Effector memory CD4-positive, alpha-beta T cell (primary cell): ENCODE measurements at regions not wholly inside any gene's neighbourhood (a gene's known extent, or its start where the extent isn't known, plus 50 kb on each side); places are given as distances from the start of the nearest gene placed in this dataset.

ENCODE experiments used
- DNase-seq, 3 donors: peaks; one replicate each; pipeline ENCODE4 v3.0.0-alpha.2; 2020
- H3K27ac ChIP-seq: 2 replicates; pipeline ENCODE4 v1.7.0; 2013; ENCODE audit warnings: mild to moderate bottlenecking, low read length, moderate library complexity; ENCODE audit not compliant: insufficient read depth, poor library complexity, severe bottlenecking
- H3K27me3 ChIP-seq: replicated peaks from 2 replicates; pipeline ENCODE4 v1.7.0; 2013; ENCODE audit warnings: mild to moderate bottlenecking, low read length; ENCODE audit not compliant: insufficient read depth, control insufficient read depth, poor library complexity, severe bottlenecking
- H3K36me3 ChIP-seq: 2 replicates; pipeline ENCODE4 v1.7.0; 2013; ENCODE audit warnings: mild to moderate bottlenecking, low read length, moderate library complexity; ENCODE audit not compliant: control insufficient read depth, insufficient read depth
- H3K4me1 ChIP-seq: 2 replicates; pipeline ENCODE4 v1.7.0; 2013; ENCODE audit warnings: low read length, mild to moderate bottlenecking; ENCODE audit not compliant: control insufficient read depth, insufficient read depth, poor library complexity, severe bottlenecking
- H3K4me3 ChIP-seq: 2 replicates; pipeline ENCODE4 v1.7.0; 2013; ENCODE audit warnings: low read length, low read depth, mild to moderate bottlenecking; ENCODE audit not compliant: insufficient read depth, poor library complexity, severe bottlenecking
- H3K9me3 ChIP-seq: 2 replicates; pipeline ENCODE4 v1.7.0; 2013; ENCODE audit warnings: mild to moderate bottlenecking, low read length, moderate library complexity; ENCODE audit not compliant: control insufficient read depth

DNA sequence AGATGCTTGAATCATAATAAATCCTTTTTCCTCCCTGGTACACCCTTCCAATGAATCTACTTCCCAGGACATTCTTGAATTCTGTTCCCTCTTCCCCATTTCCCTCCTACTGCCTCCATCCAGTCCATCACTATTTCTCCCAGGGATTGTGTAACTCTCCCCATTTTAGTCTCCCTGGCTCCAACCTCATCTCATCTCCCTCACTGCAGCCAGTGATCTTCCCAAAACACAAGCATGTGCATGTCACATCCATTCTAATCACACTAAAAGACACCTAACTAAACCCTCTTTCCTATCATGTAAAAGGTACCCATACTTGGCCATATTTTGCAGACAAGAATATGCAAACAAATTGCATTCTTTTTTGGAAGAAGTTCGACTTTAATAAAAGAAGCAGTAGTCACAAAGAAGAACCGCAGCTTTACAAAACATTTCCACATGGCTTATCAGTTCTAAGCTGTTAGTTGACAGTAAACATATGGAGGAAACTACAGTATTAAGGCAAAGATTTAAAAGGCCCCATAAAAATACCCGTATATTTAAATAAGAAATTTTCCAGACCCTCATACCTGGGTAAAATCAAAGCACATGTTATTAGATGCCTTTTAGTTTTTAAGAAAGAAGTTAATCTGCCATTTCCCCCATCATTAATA, 111.0 kb downstream of the KCTD12 start:
- H3K27me3 ChIP-seq: no peaks in the 10 kb centered on the region
- DNase-seq: no peak

DNA sequence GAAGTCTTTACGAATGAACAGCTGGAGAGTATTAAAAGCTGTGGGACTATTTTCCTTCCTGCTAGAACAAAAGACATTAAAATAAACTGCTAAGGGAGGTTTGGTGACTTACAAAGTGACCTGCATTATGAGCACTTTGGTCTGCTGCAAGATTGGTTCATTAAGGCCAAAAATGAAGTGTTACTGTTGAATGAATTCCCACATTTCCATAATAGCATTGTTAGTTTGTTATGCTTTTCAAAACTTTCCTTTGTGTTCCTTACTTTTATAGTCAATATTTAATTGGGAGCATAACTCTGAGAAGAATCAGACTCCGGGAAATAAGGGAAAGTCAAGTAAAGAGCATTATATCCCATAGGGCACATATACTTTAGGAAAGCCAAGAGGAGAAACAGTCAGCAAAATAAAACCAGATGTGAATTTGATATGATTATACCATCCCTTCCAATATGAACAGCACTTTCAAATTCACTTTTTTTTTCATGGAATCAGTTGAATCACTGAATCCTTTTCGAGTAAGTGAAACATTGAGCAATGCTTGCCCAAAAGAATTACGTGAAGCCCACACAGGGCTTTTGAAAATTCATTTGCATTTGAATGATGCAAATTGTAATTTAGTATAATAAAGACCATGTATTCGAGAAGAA, 112.6 kb downstream of the KCTD12 start:
- Histone ChIP-seq H3K4me3 (no peak overlapping the region), H3K27ac (no peak overlapping the region), H3K9me3 (no peaks in the 10 kb centered on the region), H3K36me3 (no peaks in the 10 kb centered on the region), H3K27me3 (no peaks in the 10 kb centered on the region), H3K4me1 (no peaks in the 10 kb centered on the region)
- no peak for DNase-seq

More for the DNA sequence above, 111.0 kb downstream of the KCTD12 start:
- no peak overlapping the region for H3K4me3 ChIP-seq
- no peak overlapping the region for H3K27ac ChIP-seq
- no peaks in the 10 kb centered on the region for H3K4me1 ChIP-seq
- no peaks in the 10 kb centered on the region for H3K36me3 ChIP-seq
- H3K9me3 ChIP-seq: no peaks in the 10 kb centered on the region

DNA sequence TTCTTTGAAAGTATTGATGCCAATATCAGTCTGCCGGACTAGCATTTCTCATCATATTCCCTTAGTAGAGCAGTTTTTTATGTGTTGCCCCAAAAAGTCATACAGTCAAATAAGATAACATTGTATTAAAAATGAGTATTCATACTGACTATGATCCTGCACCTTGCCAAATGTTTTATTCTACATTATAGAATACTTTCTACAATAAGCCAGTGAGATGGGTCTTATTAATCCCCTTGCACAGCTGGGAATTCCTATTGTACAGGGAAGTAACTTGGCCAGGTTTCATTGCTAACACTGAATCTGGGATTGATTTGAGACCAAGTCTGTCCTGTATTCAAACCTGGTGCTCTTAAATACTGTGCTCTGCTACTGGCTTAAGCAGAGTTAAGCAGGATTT, 114.0 kb downstream of the KCTD12 start:
- Histone ChIP-seq H3K36me3 (no peaks in the 10 kb centered on the region), H3K9me3 (no peaks in the 10 kb centered on the region), H3K27me3 (no peaks in the 10 kb centered on the region), H3K27ac (no peak overlapping the region), H3K4me1 (no peaks in the 10 kb centered on the region), H3K4me3 (no peak overlapping the region)
- no peak for DNase-seq

DNA sequence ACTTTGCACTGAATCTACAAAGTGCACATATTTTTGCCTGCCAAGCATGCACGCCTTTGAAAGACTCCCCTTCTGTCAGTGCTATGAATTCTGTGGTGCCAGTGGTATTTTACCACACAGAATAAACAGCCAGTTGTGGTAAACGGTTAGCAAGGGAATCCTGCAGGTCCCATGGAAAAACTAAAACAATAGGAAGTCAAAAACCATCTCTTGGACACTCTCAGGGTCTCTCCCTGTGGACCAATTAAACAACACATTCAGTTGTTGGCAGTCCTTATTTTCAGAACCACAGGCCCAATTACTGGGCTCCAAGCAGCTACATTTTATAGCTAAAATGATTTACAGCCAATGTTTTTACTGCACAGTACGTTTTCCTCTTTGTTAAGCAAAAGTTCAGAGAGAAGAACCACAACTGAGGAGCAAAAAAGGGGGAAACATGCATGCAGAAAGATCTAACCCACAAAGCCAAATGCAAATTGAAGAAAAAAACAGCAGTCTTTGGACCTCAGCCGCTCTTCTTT, 116.9 kb downstream of the KCTD12 start:
- H3K4me3 ChIP-seq: no peak overlapping the region
- no peaks in the 10 kb centered on the region for H3K27me3 ChIP-seq
- no peaks in the 10 kb centered on the region for H3K4me1 ChIP-seq
- DNase-seq: no peak
- no peak overlapping the region for H3K27ac ChIP-seq
- H3K9me3 ChIP-seq: no peaks in the 10 kb centered on the region
- no peaks in the 10 kb centered on the region for H3K36me3 ChIP-seq

DNA sequence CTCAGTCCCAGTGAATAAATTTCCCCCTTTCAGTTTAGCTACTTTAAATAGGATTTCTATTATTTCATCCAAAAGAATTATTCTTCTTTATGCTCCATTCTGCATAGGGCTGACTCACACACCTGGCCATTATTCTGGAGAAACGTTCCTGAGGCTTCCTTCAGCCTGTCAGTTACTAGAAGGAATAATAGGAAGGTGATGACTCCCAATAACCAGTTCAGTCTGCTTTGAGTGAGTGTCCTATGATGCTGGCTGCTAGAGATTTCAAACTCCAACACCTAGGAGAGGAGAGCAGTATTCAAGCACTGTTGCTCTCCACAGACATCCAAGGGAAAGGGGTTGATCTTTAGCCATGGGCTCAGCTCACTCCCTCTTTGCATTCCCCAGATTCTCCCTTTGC, 117.8 kb downstream of the KCTD12 start:
- Histone ChIP-seq H3K36me3 (no peaks in the 10 kb centered on the region), H3K4me3 (no peak overlapping the region), H3K9me3 (no peaks in the 10 kb centered on the region), H3K27ac (no peak overlapping the region), H3K4me1 (no peaks in the 10 kb centered on the region), H3K27me3 (no peaks in the 10 kb centered on the region)
- DNase-seq: no peak

DNA sequence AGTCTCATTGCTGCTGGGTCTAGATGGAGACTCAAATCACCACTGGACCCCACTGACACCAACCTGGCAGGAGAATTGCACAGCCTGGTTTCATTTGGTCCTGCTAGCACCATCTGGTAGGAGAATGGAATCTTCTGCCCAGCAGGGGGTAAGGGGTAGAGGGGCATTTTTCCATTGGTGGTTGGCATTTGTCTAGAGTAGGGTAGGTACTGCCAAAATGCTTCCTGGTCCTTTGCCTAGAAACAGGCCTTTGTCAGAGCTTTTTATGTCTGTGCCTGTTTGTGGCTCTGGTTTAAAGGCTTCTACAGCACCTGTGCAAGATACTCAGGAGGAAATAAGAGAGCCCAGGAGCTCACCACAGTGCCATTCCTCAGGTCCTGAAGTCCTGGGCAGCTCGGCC, 121.3 kb downstream of the KCTD12 start:
- no peak overlapping the region for H3K4me3 ChIP-seq
- no peaks in the 10 kb centered on the region for H3K4me1 ChIP-seq
- H3K9me3 ChIP-seq: no peaks in the 10 kb centered on the region
- no peak for DNase-seq
- H3K36me3 ChIP-seq: no peaks in the 10 kb centered on the region
- no peaks in the 10 kb centered on the region for H3K27me3 ChIP-seq
- no peak overlapping the region for H3K27ac ChIP-seq

DNA sequence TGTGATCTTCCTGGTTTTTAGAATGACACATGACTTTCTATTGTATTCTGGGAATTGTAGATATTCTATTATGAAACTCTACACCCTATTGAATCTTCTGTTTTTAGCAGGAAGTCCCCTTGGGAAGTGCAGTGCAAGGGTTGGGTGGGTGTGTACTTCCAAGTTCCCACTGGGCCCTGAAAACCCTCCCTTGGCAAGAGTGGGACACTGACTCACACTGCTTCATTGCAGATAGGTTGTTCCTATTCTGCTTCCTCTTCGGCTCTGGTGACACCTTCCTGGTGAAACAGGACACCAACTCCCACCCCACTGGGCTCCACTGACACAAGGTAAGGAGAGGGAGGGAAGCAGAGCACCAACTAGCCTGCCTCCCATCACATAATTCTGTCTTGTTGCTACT, 121.8 kb downstream of the KCTD12 start:
- Histone ChIP-seq H3K27ac (no peak overlapping the region), H3K9me3 (no peaks in the 10 kb centered on the region), H3K27me3 (no peaks in the 10 kb centered on the region), H3K4me1 (no peaks in the 10 kb centered on the region), H3K36me3 (no peaks in the 10 kb centered on the region), H3K4me3 (no peak overlapping the region)
- no peak for DNase-seq

DNA sequence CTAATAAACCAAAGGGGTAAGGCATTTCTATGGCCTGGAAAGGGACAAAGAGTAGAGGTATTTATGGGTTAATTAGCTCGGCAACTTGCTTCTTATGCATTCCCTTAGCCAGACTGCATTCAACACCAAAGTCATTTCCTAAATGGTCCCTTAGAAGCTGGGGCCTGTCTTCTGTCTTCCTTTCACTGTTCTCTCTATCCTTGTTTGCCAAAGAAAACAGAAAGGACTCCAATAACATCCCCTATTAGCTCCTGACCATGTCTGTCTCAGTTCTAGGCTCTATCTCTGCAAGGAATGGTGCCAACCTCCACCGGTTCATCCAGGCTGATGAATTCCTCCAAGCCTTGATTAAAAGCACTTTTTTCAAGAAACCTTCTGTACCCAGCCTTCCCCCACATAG, 123.5 kb downstream of the KCTD12 start:
- Histone ChIP-seq H3K4me1 (no peaks in the 10 kb centered on the region), H3K27ac (no peak overlapping the region)

DNA sequence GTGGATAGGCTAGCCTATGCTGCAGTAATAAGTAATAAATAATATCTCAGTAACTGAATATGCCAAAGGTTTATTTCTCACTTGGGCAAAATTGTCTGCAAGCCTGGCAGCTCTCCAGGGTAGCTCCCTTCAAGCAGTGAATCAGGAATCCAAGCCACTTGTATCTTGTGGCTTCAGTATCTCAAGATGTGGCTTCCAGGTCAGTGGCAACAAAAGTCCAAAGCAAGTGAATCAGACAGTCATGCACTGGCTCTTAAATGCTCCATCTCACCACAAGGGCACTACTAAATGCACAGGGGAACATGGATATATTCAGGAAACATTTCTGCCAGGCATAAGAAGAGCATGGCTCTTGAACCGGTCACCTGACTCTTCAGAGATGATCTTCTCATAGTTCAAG, 126.3 kb downstream of the KCTD12 start:
- H3K36me3 ChIP-seq: no peaks in the 10 kb centered on the region
- no peak for DNase-seq
- no peaks in the 10 kb centered on the region for H3K9me3 ChIP-seq
- H3K4me3 ChIP-seq: no peak overlapping the region
- H3K27me3 ChIP-seq: no peaks in the 10 kb centered on the region
- no peak overlapping the region for H3K27ac ChIP-seq
- H3K4me1 ChIP-seq: no peaks in the 10 kb centered on the region

More for the DNA sequence above, 123.5 kb downstream of the KCTD12 start:
- DNase-seq: no peak
- H3K4me3 ChIP-seq: no peak overlapping the region
- H3K27me3 ChIP-seq: no peaks in the 10 kb centered on the region
- no peaks in the 10 kb centered on the region for H3K9me3 ChIP-seq
- H3K36me3 ChIP-seq: no peaks in the 10 kb centered on the region

DNA sequence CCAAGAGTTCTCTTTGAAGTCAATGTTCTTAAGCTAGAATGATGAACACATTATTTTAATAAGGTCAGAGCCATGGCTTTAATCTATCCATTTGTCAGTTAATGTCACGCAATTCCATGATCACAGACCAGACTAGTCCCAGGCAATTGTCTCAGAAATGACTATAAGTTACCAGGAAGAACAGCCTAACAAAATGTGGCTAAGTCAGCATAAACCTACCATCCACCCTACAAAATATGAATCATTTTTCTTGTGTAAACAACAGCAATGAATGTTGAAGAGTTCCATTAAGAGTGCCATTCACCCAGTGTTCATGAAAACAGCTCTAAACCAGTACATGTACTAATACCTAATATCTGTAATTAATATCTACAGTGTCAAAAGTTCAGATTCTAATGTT, 127.5 kb downstream of the KCTD12 start:
- DNase-seq: no peak
- Histone ChIP-seq H3K4me1 (no peaks in the 10 kb centered on the region), H3K27ac (no peak overlapping the region)

More for the DNA sequence above, 127.5 kb downstream of the KCTD12 start:
- H3K27me3 ChIP-seq: no peaks in the 10 kb centered on the region
- no peaks in the 10 kb centered on the region for H3K36me3 ChIP-seq
- no peaks in the 10 kb centered on the region for H3K9me3 ChIP-seq
- H3K4me3 ChIP-seq: no peak overlapping the region
